ENCODE measurements at regions not wholly inside any gene's neighbourhood (a gene's known extent, or its start where the extent isn't known, plus 50 kb on each side); places are given as distances from the start of the nearest gene placed in this dataset.

- no peak for DNase-seq
Measured at GRCh38 chr2:195495351-195495750, 161.7 kb upstream of the SLC39A10 start.

- DNase-seq, result peak; percentile 71
Measured at GRCh38 chr2:195494451-195494850, 162.6 kb upstream of the SLC39A10 start.

- DNase-seq, result no peak
Measured at GRCh38 chr2:195493416-195493815, 163.6 kb upstream of the SLC39A10 start.

- no peak for DNase-seq
Measured at GRCh38 chr2:195490319-195490718, 166.7 kb upstream of the SLC39A10 start.

GRCh38 chr2:195489101-195489500, 167.9 kb upstream of the SLC39A10 start:
- peak; percentile 44 for DNase-seq

- no peak for DNase-seq
Measured at GRCh38 chr2:195488567-195488966, 168.5 kb upstream of the SLC39A10 start.

- DNase-seq, result peak; percentile 85
Measured at GRCh38 chr2:195486987-195487644, 169.9 kb upstream of the SLC39A10 start.

DNA sequence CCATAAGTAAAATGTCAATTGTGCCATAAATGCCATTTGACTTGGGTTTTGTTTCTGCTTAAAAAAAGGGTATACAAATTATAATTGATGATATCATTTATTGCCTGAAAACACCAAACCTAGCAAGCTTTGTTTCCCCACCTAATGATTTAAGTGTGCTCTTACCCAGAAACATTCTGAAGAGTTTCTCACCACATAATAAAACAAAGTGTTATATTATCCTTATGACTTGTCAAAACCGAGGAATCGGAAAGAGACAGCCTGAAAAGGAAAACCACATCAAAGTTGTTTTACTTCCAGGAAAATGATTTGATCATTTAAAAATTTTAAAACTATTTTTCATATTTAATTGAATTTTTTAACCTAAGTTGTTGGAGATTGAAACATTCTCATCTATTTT, 170.5 kb upstream of the SLC39A10 start:
- peak; percentile 52 for DNase-seq

DNA sequence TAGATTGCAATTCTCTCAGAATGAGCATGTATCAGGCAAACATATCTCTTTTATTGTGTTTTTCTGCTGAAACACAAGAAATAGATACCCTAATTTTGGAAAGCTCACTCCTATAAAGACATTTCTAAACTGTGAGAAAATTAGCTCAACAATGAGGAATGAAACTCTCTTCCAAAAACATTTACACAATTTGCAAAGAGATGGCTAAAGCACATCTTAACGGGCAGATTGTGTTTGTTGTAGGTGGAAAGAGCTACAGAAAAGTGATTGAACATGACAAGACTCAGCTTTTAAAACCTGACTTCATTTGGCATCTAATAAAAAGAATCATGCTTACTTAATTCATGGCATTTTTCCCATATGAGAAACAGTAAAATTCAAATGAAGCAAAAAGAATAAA, 175.0 kb upstream of the SLC39A10 start:
- no peak for DNase-seq

- no peak for DNase-seq
Measured at GRCh38 chr2:195480121-195480520, 176.9 kb upstream of the SLC39A10 start.

DNA sequence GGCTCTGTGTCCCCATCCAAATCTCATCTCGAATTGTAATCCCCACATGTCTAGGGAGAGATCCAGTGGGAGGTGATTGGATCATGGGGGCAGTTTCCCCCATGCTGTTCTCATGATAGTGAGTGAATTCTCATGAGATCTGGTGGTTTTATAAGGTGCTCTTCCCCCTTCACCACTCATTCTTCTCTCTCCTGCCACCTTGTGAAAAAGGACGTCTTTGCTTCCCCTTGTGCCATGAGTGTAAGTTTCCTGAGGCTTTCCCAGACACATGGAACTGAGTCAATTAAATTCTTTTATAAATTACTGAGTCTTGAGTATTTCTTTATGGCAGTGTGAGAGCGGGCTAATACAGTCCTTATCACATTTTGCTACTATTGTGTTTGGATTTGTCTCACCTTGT, 177.6 kb upstream of the SLC39A10 start:
- no peak for DNase-seq

GRCh38 chr2:195477996-195478382, 179.0 kb upstream of the SLC39A10 start:
- peak; percentile 27 for DNase-seq

- DNase-seq, result peak; percentile 90
Measured at GRCh38 chr2:195477248-195477995, 179.6 kb upstream of the SLC39A10 start.

GRCh38 chr2:195475336-195475735, 181.7 kb upstream of the SLC39A10 start:
- DNase-seq, result no peak

- no peak for DNase-seq
Measured at GRCh38 chr2:195473862-195474261, 183.2 kb upstream of the SLC39A10 start.

DNA sequence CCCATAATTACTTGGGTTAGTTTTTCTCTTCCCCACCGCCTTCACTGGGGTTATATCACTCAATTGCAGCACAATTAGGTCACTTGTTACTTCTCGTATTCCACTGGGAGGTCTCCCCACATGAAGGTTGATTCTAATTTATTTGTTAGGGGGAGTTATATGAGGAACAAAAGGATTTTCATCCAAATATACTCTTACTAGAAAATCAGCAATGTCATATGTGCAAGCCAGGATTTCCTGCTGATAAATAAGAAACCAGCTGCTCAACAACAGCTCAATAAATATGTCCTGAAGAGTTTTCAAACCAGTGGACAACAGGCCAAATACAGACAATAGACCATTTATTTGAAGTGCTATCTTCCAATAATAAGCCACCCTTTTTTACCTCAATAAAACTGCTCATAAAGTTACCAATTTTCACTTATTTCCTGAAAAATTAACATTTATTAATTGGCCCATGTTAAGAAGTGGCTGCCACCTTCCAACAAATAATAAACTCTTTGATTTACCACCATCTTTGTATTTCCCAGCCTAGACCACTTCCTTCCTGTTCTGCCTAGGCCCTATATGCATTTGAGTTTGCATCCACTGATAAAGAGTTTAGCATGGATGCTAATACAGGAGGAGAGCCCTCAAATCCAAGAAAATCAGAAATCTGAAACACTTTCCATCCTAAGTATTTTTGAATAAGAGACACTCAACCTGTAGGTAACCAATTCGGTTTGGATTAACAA, 184.4 kb upstream of the SLC39A10 start:
- no peak for DNase-seq

DNA sequence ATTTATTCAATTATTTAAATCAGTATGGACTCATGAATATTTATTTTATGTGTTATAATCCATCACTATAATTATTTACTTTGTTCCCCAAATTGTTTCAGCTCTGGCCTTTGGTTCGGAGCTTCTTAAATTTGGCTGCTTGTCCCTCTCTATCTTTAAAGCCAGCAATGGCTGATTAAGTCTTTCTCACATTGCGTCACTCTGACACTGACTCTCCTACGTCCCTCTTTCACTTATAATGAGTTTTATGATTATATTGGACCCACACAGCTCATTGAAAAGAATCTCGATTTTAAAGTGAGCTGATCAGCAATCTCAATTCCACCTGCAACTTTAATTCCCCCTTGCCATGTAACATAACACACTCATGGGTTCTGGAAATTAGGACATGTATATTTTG, 185.2 kb upstream of the SLC39A10 start:
- no peak for DNase-seq

DNA sequence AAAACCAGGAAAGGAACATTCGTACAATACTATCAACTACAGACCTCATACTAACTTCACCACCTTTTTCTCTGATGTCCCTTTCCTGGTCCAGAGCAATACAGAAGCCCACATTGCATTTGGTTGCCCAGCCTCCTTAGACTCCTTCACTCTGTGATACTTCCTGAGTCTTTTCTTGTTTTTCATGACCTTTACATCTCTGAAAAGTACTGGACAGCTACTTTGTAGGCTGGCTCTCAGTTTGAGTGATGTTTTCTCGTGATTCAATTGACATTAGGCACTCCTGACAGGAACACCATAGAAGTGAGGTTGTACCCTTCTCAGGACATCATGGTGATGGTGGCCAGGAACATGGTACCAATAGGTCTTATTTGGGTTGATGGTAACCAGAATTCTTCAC, 185.9 kb upstream of the SLC39A10 start:
- DNase-seq, result no peak

GRCh38 chr2:195470622-195471021, 186.4 kb upstream of the SLC39A10 start:
- no peak for DNase-seq

GRCh38 chr2:195468771-195469170, 188.3 kb upstream of the SLC39A10 start:
- DNase-seq, result no peak

- DNase-seq, result no peak
Measured at GRCh38 chr2:195466427-195466826, 190.6 kb upstream of the SLC39A10 start.

DNA sequence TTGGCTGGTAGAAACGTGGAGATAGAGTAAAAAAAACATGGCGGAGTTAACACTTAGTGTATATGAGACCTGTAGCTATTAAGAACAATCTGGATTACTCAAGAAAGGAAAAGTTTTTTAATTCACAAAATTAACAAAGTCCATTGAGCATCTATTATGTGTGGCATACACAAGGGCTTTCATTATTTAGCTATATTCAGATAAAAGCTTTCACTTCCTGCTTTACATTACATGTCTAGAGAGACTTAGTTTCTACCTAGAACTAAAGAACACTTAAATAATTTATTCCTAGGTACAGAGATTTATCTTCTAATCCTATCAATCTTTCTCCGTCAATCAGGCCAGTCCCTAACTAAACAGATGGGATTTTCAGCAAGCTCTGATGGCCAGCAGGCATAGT, 196.0 kb upstream of the SLC39A10 start:
- no peak for DNase-seq

DNA sequence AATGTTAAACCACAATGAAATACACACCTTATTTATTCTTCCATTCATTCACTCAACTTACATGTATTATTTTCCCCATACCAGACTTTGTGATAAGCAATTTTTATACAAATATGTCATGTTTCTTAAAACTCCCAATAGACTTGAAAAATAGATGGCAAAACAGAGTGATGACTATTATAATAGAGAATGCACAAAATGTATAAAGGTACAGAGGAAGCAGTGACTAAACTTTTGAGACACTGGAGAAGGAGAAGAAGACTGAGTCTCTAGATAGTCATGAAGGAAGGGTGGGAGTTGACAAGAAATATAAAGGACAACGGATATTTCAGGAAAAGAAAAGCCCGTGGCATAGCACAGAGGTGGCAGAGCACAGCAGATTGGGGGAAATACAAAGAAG, 198.1 kb upstream of the SLC39A10 start:
- DNase-seq, result peak; percentile 45

GRCh38 chr2:195457873-195458272, 199.2 kb upstream of the SLC39A10 start:
- no peak for DNase-seq
